DOHH2 (cell line): ENCODE measurements at regions not wholly inside any gene's neighbourhood (a gene's known extent, or its start where the extent isn't known, plus 50 kb on each side); places are given as distances from the start of the nearest gene placed in this dataset.
"Not testable (repeated sequence)": the region's sequence is repeated elsewhere in the genome, so short reads cannot be mapped to it uniquely, and the experiment has no call there.

ENCODE experiments used
- EZH2phosphoT487 ChIP-seq: fragments of 200-600 bp; sonication (generic); IDR thresholded peaks from 2 replicates; pipeline ENCODE4 v1.6.1; 2017; ENCODE audit warnings: borderline replicate concordance, mild to moderate bottlenecking, antibody characterized with exemption, low read length, moderate library complexity, mixed read lengths
- TF ChIP-seq, protein P1 (sequence below): fragments of 200-600 bp; sonication (generic); IDR thresholded peaks from one replicate; pipeline ENCODE4 v1.5.1; 2014; ENCODE audit warnings: antibody characterized with exemption, mild to moderate bottlenecking, low read depth, low read length; ENCODE audit not compliant: poor library complexity, severe bottlenecking

DNA sequence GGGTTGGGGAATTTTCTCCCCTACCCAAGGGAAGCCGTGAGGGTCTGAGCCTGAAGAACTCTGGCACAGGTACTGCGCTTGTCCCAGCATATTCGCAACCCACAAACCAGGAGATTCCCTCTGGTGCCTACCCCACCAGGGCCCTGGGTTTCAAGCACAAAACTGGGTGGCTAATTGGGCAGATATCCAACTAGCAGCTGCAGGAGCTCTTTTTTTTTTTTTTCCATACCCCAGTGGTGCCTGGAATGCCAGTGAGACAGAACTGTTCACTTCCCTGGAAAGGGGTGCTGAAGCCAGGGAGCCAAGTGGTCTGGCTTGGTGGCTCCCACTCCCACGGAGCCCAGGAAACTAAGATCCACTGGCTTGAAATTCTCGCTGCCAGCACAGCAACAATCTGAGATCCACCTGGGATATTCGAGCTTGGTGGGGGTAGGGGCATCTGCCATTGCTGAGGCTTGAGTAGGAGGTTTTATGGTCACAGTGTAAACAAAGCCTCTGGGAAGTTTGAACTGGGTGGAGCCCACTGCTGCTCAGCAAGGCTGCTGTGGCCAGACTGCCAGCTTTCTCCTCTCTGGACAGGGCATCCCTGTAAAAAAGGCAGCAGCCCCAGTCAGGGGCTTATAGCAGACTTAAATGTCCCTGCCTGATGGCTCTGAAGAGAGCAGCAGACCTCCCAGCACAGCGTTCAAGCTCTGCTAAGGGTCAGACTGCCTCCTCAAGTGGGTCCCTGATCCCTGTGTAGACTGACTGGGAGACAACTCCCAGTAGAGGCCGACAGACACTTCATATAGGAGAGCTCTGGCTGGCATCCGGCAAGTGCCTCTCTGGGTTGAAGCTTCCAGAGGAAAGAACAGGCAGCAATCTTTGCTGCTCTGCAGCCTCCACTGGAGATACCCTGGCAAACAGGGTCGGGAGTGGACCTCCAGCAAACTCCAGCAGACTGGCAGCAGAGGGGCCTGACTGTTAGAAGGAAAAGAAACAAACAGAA lies 670.1 kb upstream of the IGFBP3 start:
- TF ChIP-seq, protein P1, sequence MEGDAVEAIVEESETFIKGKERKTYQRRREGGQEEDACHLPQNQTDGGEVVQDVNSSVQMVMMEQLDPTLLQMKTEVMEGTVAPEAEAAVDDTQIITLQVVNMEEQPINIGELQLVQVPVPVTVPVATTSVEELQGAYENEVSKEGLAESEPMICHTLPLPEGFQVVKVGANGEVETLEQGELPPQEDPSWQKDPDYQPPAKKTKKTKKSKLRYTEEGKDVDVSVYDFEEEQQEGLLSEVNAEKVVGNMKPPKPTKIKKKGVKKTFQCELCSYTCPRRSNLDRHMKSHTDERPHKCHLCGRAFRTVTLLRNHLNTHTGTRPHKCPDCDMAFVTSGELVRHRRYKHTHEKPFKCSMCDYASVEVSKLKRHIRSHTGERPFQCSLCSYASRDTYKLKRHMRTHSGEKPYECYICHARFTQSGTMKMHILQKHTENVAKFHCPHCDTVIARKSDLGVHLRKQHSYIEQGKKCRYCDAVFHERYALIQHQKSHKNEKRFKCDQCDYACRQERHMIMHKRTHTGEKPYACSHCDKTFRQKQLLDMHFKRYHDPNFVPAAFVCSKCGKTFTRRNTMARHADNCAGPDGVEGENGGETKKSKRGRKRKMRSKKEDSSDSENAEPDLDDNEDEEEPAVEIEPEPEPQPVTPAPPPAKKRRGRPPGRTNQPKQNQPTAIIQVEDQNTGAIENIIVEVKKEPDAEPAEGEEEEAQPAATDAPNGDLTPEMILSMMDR = not testable (repeated sequence)
- TF ChIP-seq EZH2phosphoT487 = not testable (repeated sequence)
